ENCODE measurements at regions not wholly inside any gene's neighbourhood (a gene's known extent, or its start where the extent isn't known, plus 50 kb on each side); places are given as distances from the start of the nearest gene placed in this dataset.
A peak's percentile ranks its signal among the peaks of the same experiment; 100 is the strongest.

- whole genome bisulfite sequencing, 2 experiments (ENCODE audit: extremely low coverage in 1 of 2, insufficient coverage in 1 of 2, insufficient read length in 1 of 2, insufficient replicate concordance in 2 of 2, low coverage in 1 of 2, low lambda C conversion rate in 2 of 2, missing lambda C conversion rate in 1 of 2): 89% methylated on average over 10 of the region's 10 CpGs; no CpG with 5 or more reads in 1 of the 2 experiments
- Histone ChIP-seq H3K27ac (ENCODE audit: low read depth, low read length) (no peak overlapping the region), H3K23ac (ENCODE audit: insufficient read length) (no peak overlapping the region), H2AFZ (ENCODE audit: low read length) (no peak overlapping the region), H2BK15ac (ENCODE audit: low read length) (no peak overlapping the region), H2BK120ac (replicated peaks; ENCODE audit: low read depth, low read length) (no peak overlapping the region), H3K4ac (replicated peaks; ENCODE audit: insufficient read length, low read depth, low read length) (no peak overlapping the region), H3K27me3 (replicated peaks in 1 of 4; ENCODE audit: control insufficient read depth in 3 of 4, extremely low read depth in 1 of 4, insufficient read depth in 3 of 4, low read length in 3 of 4) (0 out of 7 replicates have a peak, but pooled peaks cover 0 to 2% (median 0%) of the 10 kb centered on the region in 4 experiments), H4K5ac (ENCODE audit: insufficient read length, low read depth, low read length) (no peak overlapping the region), H3K4me3 (ENCODE audit: extremely low read depth in 1 of 4, insufficient read depth in 2 of 4, low read depth in 3 of 4, low read length in 4 of 4) (no peak overlapping the region), H4K91ac (replicated peaks; ENCODE audit: insufficient read length, low read length) (no peak overlapping the region), H3K9ac (replicated peaks in 1 of 4; ENCODE audit: extremely low read depth in 1 of 4, low read depth in 3 of 4, low read length in 3 of 4) (no peak overlapping the region), H3K18ac (ENCODE audit: extremely low read depth, low read length) (no peak overlapping the region), H3K23me2 (ENCODE audit: low read depth, low read length) (no peaks in the 10 kb centered on the region; the same call in 1 of the 2 replicates), H3K79me2 (ENCODE audit: control insufficient read depth in 1 of 2, insufficient read depth in 2 of 2, low read length in 2 of 2) (no peaks in the 10 kb centered on the region), H2AK5ac (ENCODE audit: low read depth, low read length) (no peak overlapping the region), H2BK5ac (ENCODE audit: low read depth, low read length) (peak overlapping the region; percentile 66), H3K9me3 (ENCODE audit: insufficient read depth in 2 of 2, low read depth in 1 of 2, low read length in 1 of 2) (no peaks in the 10 kb centered on the region), H4K8ac (ENCODE audit: extremely low read depth, insufficient read depth, low read length) (no peak overlapping the region), H3K4me2 (ENCODE audit: insufficient read depth in 1 of 2, low read depth in 2 of 2, low read length in 2 of 2) (no peak overlapping the region), H2BK20ac (ENCODE audit: low read length) (no peak overlapping the region), H3K56ac (replicated peaks; ENCODE audit: insufficient read length, low read depth, low read length) (no peak overlapping the region), H3K79me1 (ENCODE audit: low read depth, low read length) (no peaks in the 10 kb centered on the region), H3K14ac (ENCODE audit: insufficient read length) (no peak overlapping the region), H3K4me1 (replicated peaks in 1 of 4; ENCODE audit: control insufficient read depth in 3 of 4, insufficient read depth in 4 of 4, low read length in 3 of 4) (peaks cover 0 to 4% (median 0%) of the 10 kb centered on the region in 4 experiments; a peak in 2 of 7 replicates), H3K36me3 (ENCODE audit: control insufficient read depth in 2 of 4, insufficient read depth in 4 of 4, low read length in 3 of 4) (no peaks in the 10 kb centered on the region), H2BK12ac (ENCODE audit: low read depth, low read length) (no peak overlapping the region; the same call in 1 of the 2 replicates), H4K20me1 (replicated peaks in 1 of 2; ENCODE audit: control insufficient read depth in 1 of 2, insufficient read depth in 2 of 2, low read length in 2 of 2) (no peaks in the 10 kb centered on the region)
- CTCF ChIA-PET (ENCODE audit: partially characterized antibody): interaction anchor here (0.5 to 1.6 kb wide), 6 partner anchors 10 to 160 kb away, joined by 3 to 6 read pairs (median 4); no protein-coding TSS in a partner anchor
- FAIRE-seq (no peak), DNase-seq (ENCODE audit: low read depth in 1 of 2, low spot score in 2 of 2) (no peak)
- POLR2A ChIA-PET (ENCODE audit: partially characterized antibody): interaction anchor here (0.6 to 1.2 kb wide), 2 partner anchors 10 to 12 kb away, joined by 3 read pairs; no protein-coding TSS in a partner anchor
- TF ChIP-seq CHD1 (IDR thresholded peaks at IDR 0.05; ENCODE audit: low read depth, low read length) (no peak), JUN (IDR thresholded peaks at IDR 0.05; ENCODE audit: low read depth, low read length) (no peak), CBX8 (IDR thresholded peaks at IDR 0.05; ENCODE audit: borderline replicate concordance, low read depth, low read length) (no peak), GABPA (IDR thresholded peaks at IDR 0.05; ENCODE audit: borderline replicate concordance, insufficient read depth, low read length) (no peak), RAD21 (IDR thresholded peaks at IDR 0.05 in 1 of 2, conservative IDR thresholded peaks at IDR 0.05 in 1 of 2; ENCODE audit: low read depth in 2 of 2, low read length in 2 of 2) (no peak), SP2 (IDR thresholded peaks at IDR 0.05; ENCODE audit: low read length) (no peak), TAF1 (IDR thresholded peaks at IDR 0.05; ENCODE audit: low read depth, low read length) (no peak), CTCF (IDR thresholded peaks at IDR 0.05; ENCODE audit: control extremely low read depth in 1 of 3, insufficient read depth in 1 of 3, low read depth in 1 of 3, low read length in 3 of 3) (no peak), EGR1 (IDR thresholded peaks at IDR 0.05; ENCODE audit: borderline replicate concordance, low read depth, low read length) (no peak), CEBPB (IDR thresholded peaks at IDR 0.05; ENCODE audit: low read depth, low read length) (no peak), TAF7 (optimal IDR thresholded peaks at IDR 0.05; ENCODE audit: borderline replicate concordance, low read depth, low read length) (no peak), SP1 (IDR thresholded peaks at IDR 0.05; ENCODE audit: low read depth, low read length) (no peak)
Measured at GRCh38 chr12:131264635-131265034, 310.9 kb downstream of the ADGRD1 start.

Data from H1 (cell line).